MM.1S (cell line): ENCODE measurements at regions not wholly inside any gene's neighbourhood (a gene's known extent, or its start where the extent isn't known, plus 50 kb on each side); places are given as distances from the start of the nearest gene placed in this dataset.

ENCODE experiments used
- DNase-seq: peaks from one replicate; pipeline ENCODE4 v3.0.0-alpha.2; 2015
- H2AFZ ChIP-seq: fragments of 300-600 bp; sonication (generic); 2 replicates; pipeline ENCODE4 v1.6.0; 2016; ENCODE audit warnings: antibody characterized with exemption, low read length
- H3F3A ChIP-seq: fragments of 300-600 bp; sonication (generic); 2 replicates; pipeline ENCODE4 v1.6.1; 2016; ENCODE audit warnings: mild to moderate bottlenecking, antibody characterized with exemption, low read length, moderate library complexity, mixed read lengths; ENCODE audit not compliant: insufficient read depth
- H3K27ac ChIP-seq: fragments of 300-600 bp; sonication (generic); 2 replicates; pipeline ENCODE4 v1.5.1; 2016; ENCODE audit warnings: mild to moderate bottlenecking, low read length
- H3K27me3 ChIP-seq: fragments of 300-600 bp; sonication (generic); replicated peaks from 2 replicates; pipeline ENCODE4 v1.6.0; 2016; ENCODE audit warnings: low read length; ENCODE audit not compliant: insufficient read depth
- H3K36me3 ChIP-seq: fragments of 300-600 bp; sonication (generic); replicated peaks from 2 replicates; pipeline ENCODE4 v1.6.1; 2016; ENCODE audit warnings: mild to moderate bottlenecking, low read length, mixed read lengths; ENCODE audit not compliant: insufficient read depth
- H3K4me1 ChIP-seq: fragments of 300-600 bp; sonication (generic); 2 replicates; pipeline ENCODE4 v1.6.1; 2016; ENCODE audit warnings: low read length, mixed read lengths
- H3K4me2 ChIP-seq: fragments of 300-600 bp; sonication (generic); 2 replicates; pipeline ENCODE4 v1.6.0; 2016; ENCODE audit warnings: low read depth, low read length
- H3K4me3 ChIP-seq: fragments of 300-600 bp; sonication (generic); 2 replicates; pipeline ENCODE4 v1.5.1; 2016; ENCODE audit warnings: low read length, mixed read lengths
- H3K79me2 ChIP-seq: fragments of 300-600 bp; sonication (generic); 2 replicates; pipeline ENCODE4 v1.6.1; 2016; ENCODE audit warnings: mixed run types, low read length, mixed read lengths
- H3K9ac ChIP-seq: fragments of 300-600 bp; sonication (generic); 2 replicates; pipeline ENCODE4 v1.6.1; 2016; ENCODE audit warnings: low read length, mixed read lengths
- H3K9me2 ChIP-seq: fragments of 300-600 bp; sonication (generic); replicated peaks from 2 replicates; pipeline ENCODE4 v1.6.1; 2016; ENCODE audit warnings: mild to moderate bottlenecking, low read length, mixed read lengths; ENCODE audit not compliant: insufficient read depth
- H3K9me3 ChIP-seq: fragments of 300-600 bp; sonication (generic); replicated peaks from 2 replicates; pipeline ENCODE4 v1.6.1; 2016; ENCODE audit warnings: mild to moderate bottlenecking, low read length, mixed read lengths; ENCODE audit not compliant: insufficient read depth
- H4K20me1 ChIP-seq: fragments of 300-600 bp; sonication (generic); 2 replicates; pipeline ENCODE4 v1.6.1; 2016; ENCODE audit warnings: mild to moderate bottlenecking, low read length, moderate library complexity, mixed read lengths; ENCODE audit not compliant: insufficient read depth
- EZH2 ChIP-seq: fragments of 300-600 bp; sonication (generic); optimal IDR thresholded peaks from 2 replicates; pipeline ENCODE3; 2017; ENCODE audit warnings: low read depth, mild to moderate bottlenecking, antibody characterized with exemption, low read length, mixed read lengths
- EZH2phosphoT487 ChIP-seq: fragments of 300-600 bp; sonication (generic); IDR thresholded peaks from 2 replicates; pipeline ENCODE4 v1.6.1; 2018; ENCODE audit warnings: antibody characterized with exemption, low read length
- TF ChIP-seq, protein P1 (sequence below): fragments of 300-600 bp; sonication (generic); IDR thresholded peaks from 2 replicates; pipeline ENCODE4 v1.5.1; 2016; ENCODE audit warnings: antibody characterized with exemption, low read length, mixed read lengths

DNA sequence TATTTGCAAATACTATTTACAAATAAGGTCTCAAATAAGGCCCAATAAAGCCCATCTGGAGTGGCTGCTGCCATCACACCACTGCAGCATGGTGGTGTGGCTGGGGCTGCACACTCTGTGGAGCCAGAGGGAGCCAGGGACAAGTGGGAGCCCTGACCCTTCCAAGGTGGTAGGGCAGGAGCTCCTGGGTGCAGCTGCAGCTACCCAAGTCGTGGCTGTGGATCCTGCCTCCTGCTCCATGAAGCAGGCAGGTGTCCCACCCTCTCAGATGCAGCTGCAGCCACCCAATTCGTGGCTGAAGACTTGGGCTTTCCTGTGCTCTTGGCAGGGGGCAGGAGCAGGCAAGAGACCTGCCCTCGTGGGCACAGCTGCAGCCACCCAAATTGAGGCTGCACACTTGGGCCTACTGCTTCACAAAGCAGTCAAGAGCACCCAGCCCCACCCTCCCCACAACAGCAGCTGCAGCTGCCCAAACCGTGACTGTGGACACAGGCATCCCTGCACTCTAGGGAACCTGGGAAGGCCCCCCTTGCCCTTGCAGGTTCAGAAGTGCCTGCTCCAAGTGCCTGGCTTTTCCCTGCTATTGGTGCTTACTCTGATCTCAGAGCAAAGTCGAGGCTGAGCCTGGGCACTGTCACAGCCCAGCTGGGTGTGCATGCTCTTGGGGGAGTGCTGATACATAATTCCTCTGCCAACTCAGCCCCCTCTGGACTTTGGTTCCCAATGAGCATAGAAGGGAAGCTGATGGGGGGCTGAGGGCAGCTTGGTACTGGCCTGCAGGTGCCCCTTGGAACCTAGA lies 614.8 kb downstream of the PCDH18 start:
- Histone ChIP-seq H4K20me1 (no peaks in the 10 kb centered on the region), H3F3A (no peaks in the 10 kb centered on the region), H3K36me3 (no peaks in the 10 kb centered on the region), H3K27ac (no peak overlapping the region), H3K9me3 (no peaks in the 10 kb centered on the region), H3K9me2 (no peaks in the 10 kb centered on the region), H3K4me3 (no peak overlapping the region), H3K27me3 (no peaks in the 10 kb centered on the region), H3K79me2 (no peaks in the 10 kb centered on the region), H2AFZ (no peak overlapping the region), H3K4me2 (no peak overlapping the region), H3K9ac (no peak overlapping the region), H3K4me1 (no peaks in the 10 kb centered on the region)
- TF ChIP-seq EZH2 (no peak), EZH2phosphoT487 (no peak)
- TF ChIP-seq, protein P1, sequence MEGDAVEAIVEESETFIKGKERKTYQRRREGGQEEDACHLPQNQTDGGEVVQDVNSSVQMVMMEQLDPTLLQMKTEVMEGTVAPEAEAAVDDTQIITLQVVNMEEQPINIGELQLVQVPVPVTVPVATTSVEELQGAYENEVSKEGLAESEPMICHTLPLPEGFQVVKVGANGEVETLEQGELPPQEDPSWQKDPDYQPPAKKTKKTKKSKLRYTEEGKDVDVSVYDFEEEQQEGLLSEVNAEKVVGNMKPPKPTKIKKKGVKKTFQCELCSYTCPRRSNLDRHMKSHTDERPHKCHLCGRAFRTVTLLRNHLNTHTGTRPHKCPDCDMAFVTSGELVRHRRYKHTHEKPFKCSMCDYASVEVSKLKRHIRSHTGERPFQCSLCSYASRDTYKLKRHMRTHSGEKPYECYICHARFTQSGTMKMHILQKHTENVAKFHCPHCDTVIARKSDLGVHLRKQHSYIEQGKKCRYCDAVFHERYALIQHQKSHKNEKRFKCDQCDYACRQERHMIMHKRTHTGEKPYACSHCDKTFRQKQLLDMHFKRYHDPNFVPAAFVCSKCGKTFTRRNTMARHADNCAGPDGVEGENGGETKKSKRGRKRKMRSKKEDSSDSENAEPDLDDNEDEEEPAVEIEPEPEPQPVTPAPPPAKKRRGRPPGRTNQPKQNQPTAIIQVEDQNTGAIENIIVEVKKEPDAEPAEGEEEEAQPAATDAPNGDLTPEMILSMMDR = no peak
- DNase-seq = no peak

DNA sequence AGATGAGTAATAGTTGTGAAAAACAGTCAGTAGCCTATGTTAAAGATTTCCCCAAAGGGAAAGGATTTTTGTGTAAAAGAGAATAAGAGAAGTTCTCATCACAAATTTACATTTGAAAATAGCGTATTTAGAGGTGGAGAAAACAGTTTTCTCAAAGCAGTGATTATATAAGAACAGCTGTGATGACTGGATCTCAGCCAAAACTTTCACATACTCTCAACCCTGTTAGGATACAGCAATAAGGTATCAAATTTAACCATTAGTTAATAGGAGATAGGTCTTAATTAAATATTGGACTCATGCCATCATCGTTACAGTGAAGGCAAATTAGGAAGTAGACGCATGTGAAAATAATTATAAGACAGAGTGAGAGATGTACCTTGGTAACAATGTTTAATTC lies 622.7 kb downstream of the PCDH18 start:
- Histone ChIP-seq H3K36me3 (no peaks in the 10 kb centered on the region), H3K4me3 (no peak overlapping the region), H3K4me2 (no peak overlapping the region), H3K9ac (no peak overlapping the region), H3K4me1 (no peaks in the 10 kb centered on the region), H3K9me3 (no peaks in the 10 kb centered on the region), H3K9me2 (no peaks in the 10 kb centered on the region), H2AFZ (no peak overlapping the region), H3F3A (no peaks in the 10 kb centered on the region), H4K20me1 (no peaks in the 10 kb centered on the region), H3K27me3 (no peaks in the 10 kb centered on the region), H3K79me2 (no peaks in the 10 kb centered on the region), H3K27ac (no peak overlapping the region)
- DNase-seq = no peak
- TF ChIP-seq EZH2 = no peak

DNA sequence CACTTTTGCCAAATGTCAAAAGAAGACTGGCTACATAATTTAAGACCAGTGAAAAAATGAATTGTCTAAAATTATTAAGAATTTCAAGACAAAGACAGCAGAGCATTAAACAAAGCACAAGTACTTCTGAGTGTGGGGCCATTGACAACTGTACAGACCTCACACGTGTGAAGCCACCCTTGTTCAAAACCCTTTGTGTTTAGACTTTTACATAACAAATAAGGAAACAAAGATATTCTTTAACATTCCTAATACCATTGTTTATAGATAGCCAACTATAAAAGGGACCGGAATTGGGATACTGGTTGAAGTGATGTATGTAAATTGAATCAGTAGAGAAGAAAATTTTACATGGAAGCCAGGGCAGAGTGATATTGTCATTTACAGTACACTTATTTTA lies 624.2 kb downstream of the PCDH18 start:
- no peak for DNase-seq
- no peaks in the 10 kb centered on the region for H3K79me2 ChIP-seq
- no peaks in the 10 kb centered on the region for H3K9me3 ChIP-seq
- no peak overlapping the region for H3K9ac ChIP-seq
- no peak overlapping the region for H3K4me3 ChIP-seq
- no peaks in the 10 kb centered on the region for H3K4me1 ChIP-seq
- no peak for TF ChIP-seq EZH2
- TF ChIP-seq, protein P1 = no peak
- H3K27me3 ChIP-seq = no peaks in the 10 kb centered on the region
- H4K20me1 ChIP-seq = no peaks in the 10 kb centered on the region
- H3K9me2 ChIP-seq = no peaks in the 10 kb centered on the region
- no peak overlapping the region for H3K4me2 ChIP-seq
- H3K36me3 ChIP-seq = no peaks in the 10 kb centered on the region
- no peak overlapping the region for H3K27ac ChIP-seq
- no peak overlapping the region for H2AFZ ChIP-seq
- H3F3A ChIP-seq = no peaks in the 10 kb centered on the region

DNA sequence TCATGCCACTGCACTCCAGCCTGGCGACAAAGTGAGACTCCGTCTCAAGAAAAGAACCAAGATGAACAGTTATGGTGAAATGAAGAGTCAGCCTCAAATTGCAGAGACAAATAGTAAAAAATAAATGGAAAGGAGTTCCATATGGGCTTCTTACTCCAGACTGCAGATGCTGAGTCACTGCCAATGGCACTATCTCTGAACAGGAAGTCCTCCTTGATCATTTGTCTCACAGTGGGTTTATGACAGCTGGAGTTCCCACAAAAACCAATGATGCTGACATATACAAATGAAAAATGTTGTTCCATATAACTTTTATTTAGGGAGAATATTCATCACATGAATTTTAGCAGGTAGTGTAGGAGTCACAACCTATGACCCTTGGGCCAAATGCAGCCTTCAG lies 631.6 kb downstream of the PCDH18 start:
- Histone ChIP-seq H3K9ac (no peak overlapping the region), H3K9me3 (no peaks in the 10 kb centered on the region), H3K27me3 (no peaks in the 10 kb centered on the region), H3K27ac (no peak overlapping the region), H4K20me1 (no peaks in the 10 kb centered on the region), H3K9me2 (no peaks in the 10 kb centered on the region), H3F3A (no peaks in the 10 kb centered on the region), H2AFZ (no peak overlapping the region), H3K79me2 (no peaks in the 10 kb centered on the region), H3K4me2 (no peak overlapping the region), H3K4me1 (no peaks in the 10 kb centered on the region), H3K36me3 (no peaks in the 10 kb centered on the region), H3K4me3 (no peak overlapping the region)
- TF ChIP-seq EZH2 (no peak), EZH2phosphoT487 (no peak)
- TF ChIP-seq, protein P1 = no peak
- no peak for DNase-seq
